ENCODE measurements at regions not wholly inside any gene's neighbourhood (a gene's known extent, or its start where the extent isn't known, plus 50 kb on each side); places are given as distances from the start of the nearest gene placed in this dataset.
"Not testable (repeated sequence)": the region's sequence is repeated elsewhere in the genome, so short reads cannot be mapped to it uniquely, and the experiment has no call there.

GRCh38 chr3:173266441-173266840, 125.4 kb upstream of the SPATA16 start:
- Mint-ChIP-seq H3K4me3 (no peak overlapping the region), H3K36me3 (ENCODE audit: low read depth) (no peaks in the 10 kb centered on the region), H3K27ac (no peak overlapping the region), H3K9me3 (no peaks in the 10 kb centered on the region), H3K27me3 (no peaks in the 10 kb centered on the region), H3K4me1 (no peaks in the 10 kb centered on the region)
- POLR2A ChIA-PET = no interaction called here
- CTCF ChIA-PET = no interaction called here
- DNase-seq = no peak

GRCh38 chr3:173258697-173259096, 117.7 kb upstream of the SPATA16 start:
- no peaks in the 10 kb centered on the region for H3K9me3 Mint-ChIP-seq
- ChIA-PET POLR2A (no interaction called here), CTCF (no interaction called here)
- no peak overlapping the region for H3K4me3 Mint-ChIP-seq
- no peaks in the 10 kb centered on the region for H3K27me3 Mint-ChIP-seq
- H3K27ac Mint-ChIP-seq = no peak overlapping the region
- no peak for DNase-seq
- no peaks in the 10 kb centered on the region for H3K4me1 Mint-ChIP-seq
- no peaks in the 10 kb centered on the region for H3K36me3 Mint-ChIP-seq (ENCODE audit: low read depth)

GRCh38 chr3:173257797-173258196, 116.8 kb upstream of the SPATA16 start:
- POLR2A ChIA-PET = no interaction called here
- CTCF ChIA-PET = no interaction called here
- no peaks in the 10 kb centered on the region for H3K9me3 Mint-ChIP-seq
- H3K27me3 Mint-ChIP-seq = no peaks in the 10 kb centered on the region
- H3K36me3 Mint-ChIP-seq (ENCODE audit: low read depth) = no peaks in the 10 kb centered on the region
- no peak overlapping the region for H3K27ac Mint-ChIP-seq
- no peak overlapping the region for H3K4me3 Mint-ChIP-seq
- DNase-seq = no peak
- H3K4me1 Mint-ChIP-seq = no peaks in the 10 kb centered on the region

- Mint-ChIP-seq H3K27me3 (no peaks in the 10 kb centered on the region), H3K36me3 (ENCODE audit: low read depth) (no peaks in the 10 kb centered on the region), H3K4me3 (no peak overlapping the region), H3K27ac (no peak overlapping the region), H3K9me3 (no peaks in the 10 kb centered on the region), H3K4me1 (no peaks in the 10 kb centered on the region)
- ChIA-PET CTCF (no interaction called here), POLR2A (no interaction called here)
- no peak for DNase-seq
Measured at GRCh38 chr3:173255555-173255954, 114.5 kb upstream of the SPATA16 start.

GRCh38 chr3:173253471-173253870, 112.4 kb upstream of the SPATA16 start:
- CTCF ChIA-PET = no interaction called here
- POLR2A ChIA-PET = no interaction called here
- Mint-ChIP-seq H3K9me3 (no peaks in the 10 kb centered on the region), H3K36me3 (ENCODE audit: low read depth) (no peaks in the 10 kb centered on the region), H3K4me3 (no peak overlapping the region), H3K27me3 (no peaks in the 10 kb centered on the region), H3K27ac (no peak overlapping the region), H3K4me1 (no peaks in the 10 kb centered on the region)
- DNase-seq = no peak

- H3K4me1 Mint-ChIP-seq = no peaks in the 10 kb centered on the region
- H3K27ac Mint-ChIP-seq = no peak overlapping the region
- no peak overlapping the region for H3K4me3 Mint-ChIP-seq
- POLR2A ChIA-PET = no interaction called here
- H3K9me3 Mint-ChIP-seq = no peaks in the 10 kb centered on the region
- no peaks in the 10 kb centered on the region for H3K36me3 Mint-ChIP-seq (ENCODE audit: low read depth)
- H3K27me3 Mint-ChIP-seq = no peaks in the 10 kb centered on the region
- DNase-seq = no peak
- CTCF ChIA-PET = no interaction called here
Measured at GRCh38 chr3:173249457-173249856, 108.4 kb upstream of the SPATA16 start.

GRCh38 chr3:173241727-173242126, 100.7 kb upstream of the SPATA16 start:
- H3K9me3 Mint-ChIP-seq = no peaks in the 10 kb centered on the region
- H3K36me3 Mint-ChIP-seq (ENCODE audit: low read depth) = no peaks in the 10 kb centered on the region
- H3K4me1 Mint-ChIP-seq = no peaks in the 10 kb centered on the region
- CTCF ChIA-PET = no interaction called here
- H3K4me3 Mint-ChIP-seq = no peak overlapping the region
- POLR2A ChIA-PET = no interaction called here
- DNase-seq = no peak
- H3K27ac Mint-ChIP-seq = no peak overlapping the region
- H3K27me3 Mint-ChIP-seq = no peaks in the 10 kb centered on the region

GRCh38 chr3:173238091-173238490, 97.1 kb upstream of the SPATA16 start:
- H3K27me3 Mint-ChIP-seq = no peaks in the 10 kb centered on the region
- no peak overlapping the region for H3K27ac Mint-ChIP-seq
- no peaks in the 10 kb centered on the region for H3K4me1 Mint-ChIP-seq
- no peaks in the 10 kb centered on the region for H3K9me3 Mint-ChIP-seq
- DNase-seq = no peak
- H3K36me3 Mint-ChIP-seq (ENCODE audit: low read depth) = no peaks in the 10 kb centered on the region
- H3K4me3 Mint-ChIP-seq = no peak overlapping the region
- CTCF ChIA-PET = no interaction called here
- POLR2A ChIA-PET = no interaction called here

- H3K4me3 Mint-ChIP-seq = no peak overlapping the region
- POLR2A ChIA-PET = no interaction called here
- CTCF ChIA-PET = no interaction called here
- no peaks in the 10 kb centered on the region for H3K9me3 Mint-ChIP-seq
- no peaks in the 10 kb centered on the region for H3K36me3 Mint-ChIP-seq (ENCODE audit: low read depth)
- H3K27me3 Mint-ChIP-seq = no peaks in the 10 kb centered on the region
- H3K27ac Mint-ChIP-seq = no peak overlapping the region
- no peaks in the 10 kb centered on the region for H3K4me1 Mint-ChIP-seq
- no peak for DNase-seq
Measured at GRCh38 chr3:173225351-173225750, 84.3 kb upstream of the SPATA16 start.

GRCh38 chr3:173221010-173221409, 80.0 kb upstream of the SPATA16 start:
- CTCF ChIA-PET = no interaction called here
- Mint-ChIP-seq H3K36me3 (ENCODE audit: low read depth) (no peaks in the 10 kb centered on the region), H3K27me3 (no peaks in the 10 kb centered on the region), H3K9me3 (no peaks in the 10 kb centered on the region), H3K27ac (no peak overlapping the region), H3K4me1 (no peaks in the 10 kb centered on the region), H3K4me3 (no peak overlapping the region)
- no peak for DNase-seq
- POLR2A ChIA-PET = no interaction called here

- CTCF ChIA-PET = no interaction called here
- H3K27me3 Mint-ChIP-seq = no peaks in the 10 kb centered on the region
- H3K4me3 Mint-ChIP-seq = no peak overlapping the region
- H3K4me1 Mint-ChIP-seq = no peaks in the 10 kb centered on the region
- no peaks in the 10 kb centered on the region for H3K9me3 Mint-ChIP-seq
- no peak for DNase-seq
- POLR2A ChIA-PET = no interaction called here
- H3K27ac Mint-ChIP-seq = no peak overlapping the region
- no peaks in the 10 kb centered on the region for H3K36me3 Mint-ChIP-seq (ENCODE audit: low read depth)
Measured at GRCh38 chr3:173217127-173217526, 76.1 kb upstream of the SPATA16 start.

- H3K4me1 Mint-ChIP-seq = no peaks in the 10 kb centered on the region
- H3K27me3 Mint-ChIP-seq = no peaks in the 10 kb centered on the region
- ChIA-PET CTCF (no interaction called here), POLR2A (no interaction called here)
- no peaks in the 10 kb centered on the region for H3K36me3 Mint-ChIP-seq (ENCODE audit: low read depth)
- no peak overlapping the region for H3K27ac Mint-ChIP-seq
- no peak overlapping the region for H3K4me3 Mint-ChIP-seq
- no peaks in the 10 kb centered on the region for H3K9me3 Mint-ChIP-seq
- no peak for DNase-seq
Measured at GRCh38 chr3:173216063-173216462, 75.0 kb upstream of the SPATA16 start.

- H3K27ac Mint-ChIP-seq = no peak overlapping the region
- no peaks in the 10 kb centered on the region for H3K36me3 Mint-ChIP-seq (ENCODE audit: low read depth)
- CTCF ChIA-PET = no interaction called here
- no peaks in the 10 kb centered on the region for H3K27me3 Mint-ChIP-seq
- no peak for DNase-seq
- H3K9me3 Mint-ChIP-seq = no peaks in the 10 kb centered on the region
- no peaks in the 10 kb centered on the region for H3K4me1 Mint-ChIP-seq
- H3K4me3 Mint-ChIP-seq = no peak overlapping the region
- POLR2A ChIA-PET = no interaction called here
Measured at GRCh38 chr3:173214576-173214975, 73.5 kb upstream of the SPATA16 start.

- Mint-ChIP-seq H3K36me3 (ENCODE audit: low read depth) (no peaks in the 10 kb centered on the region), H3K9me3 (peaks cover 9% of the 10 kb centered on the region), H3K27me3 (no peaks in the 10 kb centered on the region), H3K4me3 (no peak overlapping the region), H3K4me1 (no peaks in the 10 kb centered on the region), H3K27ac (no peak overlapping the region)
- no peak for DNase-seq
- CTCF ChIA-PET = no interaction called here
- POLR2A ChIA-PET = no interaction called here
Measured at GRCh38 chr3:173199568-173199967, 58.5 kb upstream of the SPATA16 start.

- H3K4me1 Mint-ChIP-seq; DNase-seq; POLR2A ChIA-PET; H3K4me3 Mint-ChIP-seq; H3K27ac Mint-ChIP-seq; H3K27me3 Mint-ChIP-seq; CTCF ChIA-PET; H3K36me3 Mint-ChIP-seq (ENCODE audit: low read depth): not testable (repeated sequence)
- H3K9me3 Mint-ChIP-seq = peaks cover 12% of the 10 kb centered on the region
Measured at GRCh38 chr3:173194868-173195267, 53.8 kb upstream of the SPATA16 start.

Data from activated CD4-positive, alpha-beta T cell treated with anti-CD3 and anti-CD28 coated beads, Interleukin-2, amount 10 ng/mL, durations not matched to agents 7 days and 5 days (primary cell).